ENCODE measurements at regions not wholly inside any gene's neighbourhood (a gene's known extent, or its start where the extent isn't known, plus 50 kb on each side); places are given as distances from the start of the nearest gene placed in this dataset.
A peak's percentile ranks its signal among the peaks of the same experiment; 100 is the strongest.

GRCh38 chr1:235025422-235025984 is 103.1 kb downstream of the TOMM20 start:
- DNase-seq: no peak

- DNase-seq: no peak
Observed at GRCh38 chr1:235024711-235025421, 103.8 kb downstream of the TOMM20 start.

GRCh38 chr1:235023711-235024439 is 104.8 kb downstream of the TOMM20 start:
- DNase-seq: no peak

- DNase-seq: no peak
Observed at GRCh38 chr1:235022981-235023710, 105.5 kb downstream of the TOMM20 start.

- DNase-seq: no peak
Observed at GRCh38 chr1:235022341-235022980, 106.2 kb downstream of the TOMM20 start.

- no peak for DNase-seq
Observed at GRCh38 chr1:235021815-235022214, 106.8 kb downstream of the TOMM20 start.

GRCh38 chr1:235021321-235021720 is 107.3 kb downstream of the TOMM20 start:
- no peak for DNase-seq

GRCh38 chr1:235019961-235020360 is 108.7 kb downstream of the TOMM20 start:
- DNase-seq: no peak

- no peak for DNase-seq
Observed at GRCh38 chr1:235019471-235019870, 109.2 kb downstream of the TOMM20 start.

GRCh38 chr1:235018720-235019444 is 109.8 kb downstream of the TOMM20 start:
- DNase-seq: peak; percentile 29

- no peak for DNase-seq
Observed at GRCh38 chr1:235018161-235018560, 110.5 kb downstream of the TOMM20 start.

- DNase-seq: no peak
Observed at GRCh38 chr1:235017719-235018118, 110.9 kb downstream of the TOMM20 start.

GRCh38 chr1:235017191-235017590 is 111.4 kb downstream of the TOMM20 start:
- DNase-seq: no peak

- DNase-seq: peak; percentile 71
Observed at GRCh38 chr1:235015291-235015985, 113.2 kb downstream of the TOMM20 start.

GRCh38 chr1:235014756-235015155 is 113.9 kb downstream of the TOMM20 start:
- no peak for DNase-seq

- no peak for DNase-seq
Observed at GRCh38 chr1:235013512-235013911, 115.1 kb downstream of the TOMM20 start.

GRCh38 chr1:235012436-235013210 is 116.0 kb downstream of the TOMM20 start:
- no peak for DNase-seq

GRCh38 chr1:235011599-235012435 is 116.8 kb downstream of the TOMM20 start:
- peak; percentile 97 for DNase-seq

GRCh38 chr1:235011064-235011598 is 117.5 kb downstream of the TOMM20 start:
- DNase-seq: peak; percentile 76
